ENCODE measurements at regions not wholly inside any gene's neighbourhood (a gene's known extent, or its start where the extent isn't known, plus 50 kb on each side); places are given as distances from the start of the nearest gene placed in this dataset.

DNA sequence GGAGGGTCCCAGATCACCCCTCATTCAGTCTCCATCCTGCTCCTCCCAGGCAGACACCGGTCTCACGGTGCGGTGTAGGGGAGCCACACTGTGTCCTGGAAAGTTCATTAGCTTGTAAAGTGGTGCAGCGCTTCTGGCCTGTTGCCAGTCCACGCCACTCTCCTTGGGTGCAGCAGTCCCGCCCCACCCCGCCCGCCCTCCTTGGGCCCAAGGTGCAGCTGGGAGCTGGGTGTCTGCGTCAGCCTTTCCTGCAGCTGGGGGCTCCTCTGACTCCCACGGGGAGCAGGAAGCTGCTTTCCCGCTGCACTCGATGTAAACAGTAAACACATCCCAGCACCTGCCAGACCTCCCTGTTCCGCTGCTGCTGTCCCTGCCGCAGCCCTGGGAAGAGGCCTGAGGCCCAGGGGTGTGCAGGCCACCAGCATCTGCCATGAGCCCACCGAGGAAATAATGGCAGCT lies 53.8 kb upstream of the ASB18 start:
- Histone ChIP-seq H3K36me3 (ENCODE audit: control insufficient read depth, insufficient read depth, low read length) (no peaks in the 10 kb centered on the region), H3K4me3 (ENCODE audit: low read length) (no peak overlapping the region), H3K9me3 (ENCODE audit: control insufficient read depth, insufficient read depth, low read length) (no peaks in the 10 kb centered on the region), H3K27ac (ENCODE audit: low read length) (no peak overlapping the region), H3K27me3 (ENCODE audit: control insufficient read depth, insufficient read depth, low read length) (no peaks in the 10 kb centered on the region), H3K4me1 (ENCODE audit: control insufficient read depth, insufficient read depth, low read length) (no peaks in the 10 kb centered on the region)
- WGBS (ENCODE audit: insufficient coverage, insufficient read length) = no CpG with 5 or more reads among the region's 15 CpGs
- no peak for DNase-seq (ENCODE audit: low read depth, low spot score)

DNA sequence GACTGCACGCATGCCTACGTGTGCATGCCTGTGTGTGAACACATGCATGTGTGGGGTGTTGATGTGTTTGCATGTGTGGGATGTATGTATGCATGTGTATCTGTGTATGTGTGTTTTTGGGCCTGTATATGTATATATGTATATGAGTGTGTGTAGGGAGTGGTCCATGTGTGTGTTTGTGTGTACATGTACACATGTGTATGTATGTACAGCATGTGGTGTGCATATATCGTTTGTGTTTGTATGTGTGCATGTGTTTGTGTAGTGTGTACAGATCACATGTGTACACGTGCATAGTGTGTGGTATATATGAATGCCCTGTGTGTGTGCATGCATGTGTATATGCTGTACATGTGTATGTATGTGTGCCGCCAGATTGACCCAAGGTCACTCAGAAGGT lies 54.2 kb upstream of the ASB18 start:
- DNase-seq (ENCODE audit: low read depth, low spot score) = no peak
- WGBS (ENCODE audit: insufficient coverage, insufficient read length) = no CpG with 5 or more reads among the region's 5 CpGs
- H3K36me3 ChIP-seq (ENCODE audit: control insufficient read depth, insufficient read depth, low read length) = no peaks in the 10 kb centered on the region
- H3K27ac ChIP-seq (ENCODE audit: low read length) = no peak overlapping the region
- H3K4me1 ChIP-seq (ENCODE audit: control insufficient read depth, insufficient read depth, low read length) = no peaks in the 10 kb centered on the region
- H3K4me3 ChIP-seq (ENCODE audit: low read length) = no peak overlapping the region
- no peaks in the 10 kb centered on the region for H3K9me3 ChIP-seq (ENCODE audit: control insufficient read depth, insufficient read depth, low read length)
- H3K27me3 ChIP-seq (ENCODE audit: control insufficient read depth, insufficient read depth, low read length) = no peaks in the 10 kb centered on the region

DNA sequence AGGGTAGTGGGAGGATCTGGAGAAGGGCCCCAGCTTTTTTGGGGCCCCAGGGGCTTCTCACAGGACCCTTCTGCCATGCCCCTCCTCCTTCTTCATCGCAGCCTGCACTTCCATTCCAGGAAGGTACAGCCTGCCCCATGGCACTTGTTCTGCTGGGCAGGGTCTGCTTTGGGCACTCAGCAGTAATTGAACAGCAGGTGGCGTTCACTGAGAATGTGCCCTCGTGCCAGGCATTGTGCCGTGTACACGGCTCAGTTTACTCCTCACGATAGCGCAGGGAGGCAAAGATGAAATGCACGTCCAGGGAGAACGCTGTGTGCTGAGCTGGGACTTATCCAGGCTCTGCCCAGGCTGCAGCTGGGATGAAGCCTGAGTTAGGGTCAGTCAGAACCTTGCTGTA lies 54.8 kb upstream of the ASB18 start:
- no peak for DNase-seq (ENCODE audit: low read depth, low spot score)
- WGBS (ENCODE audit: insufficient coverage, insufficient read length) = no CpG with 5 or more reads among the region's 9 CpGs
- no peaks in the 10 kb centered on the region for H3K9me3 ChIP-seq (ENCODE audit: control insufficient read depth, insufficient read depth, low read length)
- H3K4me1 ChIP-seq (ENCODE audit: control insufficient read depth, insufficient read depth, low read length) = no peaks in the 10 kb centered on the region
- H3K36me3 ChIP-seq (ENCODE audit: control insufficient read depth, insufficient read depth, low read length) = no peaks in the 10 kb centered on the region
- no peak overlapping the region for H3K27ac ChIP-seq (ENCODE audit: low read length)
- H3K27me3 ChIP-seq (ENCODE audit: control insufficient read depth, insufficient read depth, low read length) = no peaks in the 10 kb centered on the region
- H3K4me3 ChIP-seq (ENCODE audit: low read length) = no peak overlapping the region

DNA sequence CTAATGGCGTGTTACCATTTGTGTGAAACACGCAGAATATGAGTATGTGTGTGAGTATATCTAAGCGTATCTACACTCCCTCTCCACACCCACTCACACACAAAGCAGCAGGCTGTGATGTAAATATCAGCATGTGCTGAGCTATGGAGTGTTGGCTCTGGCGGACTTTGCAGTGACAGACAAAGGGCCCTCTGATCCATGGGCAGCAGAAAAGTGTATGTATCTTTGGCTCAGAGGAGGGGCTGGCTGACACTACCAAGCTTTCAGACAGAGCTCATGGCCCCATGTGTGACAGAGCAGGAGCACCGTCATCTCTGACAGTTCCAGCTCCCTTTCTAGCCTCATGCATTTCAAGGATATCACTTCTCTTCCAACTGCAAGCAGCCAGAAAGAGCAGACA lies 57.2 kb upstream of the ASB18 start:
- no peaks in the 10 kb centered on the region for H3K9me3 ChIP-seq (ENCODE audit: control insufficient read depth, insufficient read depth, low read length)
- H3K27me3 ChIP-seq (ENCODE audit: control insufficient read depth, insufficient read depth, low read length) = no peaks in the 10 kb centered on the region
- no peak overlapping the region for H3K27ac ChIP-seq (ENCODE audit: low read length)
- no peak for DNase-seq (ENCODE audit: low read depth, low spot score)
- no CpG with 5 or more reads among the region's 5 CpGs for WGBS (ENCODE audit: insufficient coverage, insufficient read length)
- no peaks in the 10 kb centered on the region for H3K36me3 ChIP-seq (ENCODE audit: control insufficient read depth, insufficient read depth, low read length)
- no peaks in the 10 kb centered on the region for H3K4me1 ChIP-seq (ENCODE audit: control insufficient read depth, insufficient read depth, low read length)
- no peak overlapping the region for H3K4me3 ChIP-seq (ENCODE audit: low read length)

DNA sequence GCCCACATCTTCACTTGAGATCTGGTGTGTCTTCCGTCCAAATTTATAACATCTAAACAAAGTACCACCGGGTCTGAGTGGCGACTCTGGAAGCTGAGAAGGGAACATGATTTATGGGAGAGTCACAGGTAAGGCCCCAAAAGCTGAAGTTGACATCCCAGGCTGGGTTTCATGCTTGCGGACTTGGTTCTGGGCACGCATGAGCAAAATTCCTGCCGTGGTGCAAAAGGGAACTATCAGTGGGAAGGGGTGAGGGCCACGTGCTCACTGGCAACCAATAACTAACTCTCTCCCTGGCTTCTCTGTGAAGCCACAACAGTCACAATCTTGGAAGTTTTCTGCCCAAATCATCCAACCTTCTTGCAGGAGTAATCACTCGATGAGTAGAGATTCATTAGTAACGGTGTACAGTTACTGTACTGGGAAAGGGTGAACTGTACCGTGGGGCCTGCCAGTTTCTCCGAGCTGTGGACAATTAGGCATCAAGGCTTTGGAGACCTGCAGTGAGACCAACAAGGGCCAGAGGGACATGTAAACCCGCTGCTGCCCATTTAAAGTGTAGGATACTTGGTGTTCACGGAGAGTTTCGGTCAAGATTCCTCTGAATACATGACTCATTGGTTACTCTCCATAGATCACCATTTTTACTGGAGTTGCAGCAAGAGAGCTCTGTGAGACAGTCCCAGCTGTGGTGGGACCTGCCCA lies 69.4 kb upstream of the ASB18 start:
- Histone ChIP-seq H3K27ac (ENCODE audit: low read length) (no peak overlapping the region), H3K4me3 (ENCODE audit: low read length) (no peak overlapping the region), H3K27me3 (ENCODE audit: control insufficient read depth, insufficient read depth, low read length) (no peaks in the 10 kb centered on the region), H3K36me3 (ENCODE audit: control insufficient read depth, insufficient read depth, low read length) (no peaks in the 10 kb centered on the region), H3K9me3 (ENCODE audit: control insufficient read depth, insufficient read depth, low read length) (no peaks in the 10 kb centered on the region), H3K4me1 (ENCODE audit: control insufficient read depth, insufficient read depth, low read length) (peaks cover 2% of the 10 kb centered on the region; the same call in 1 of the 2 replicates)
- WGBS (ENCODE audit: insufficient coverage, insufficient read length) = no CpG with 5 or more reads among the region's 14 CpGs
- DNase-seq (ENCODE audit: low read depth, low spot score) = no peak

DNA sequence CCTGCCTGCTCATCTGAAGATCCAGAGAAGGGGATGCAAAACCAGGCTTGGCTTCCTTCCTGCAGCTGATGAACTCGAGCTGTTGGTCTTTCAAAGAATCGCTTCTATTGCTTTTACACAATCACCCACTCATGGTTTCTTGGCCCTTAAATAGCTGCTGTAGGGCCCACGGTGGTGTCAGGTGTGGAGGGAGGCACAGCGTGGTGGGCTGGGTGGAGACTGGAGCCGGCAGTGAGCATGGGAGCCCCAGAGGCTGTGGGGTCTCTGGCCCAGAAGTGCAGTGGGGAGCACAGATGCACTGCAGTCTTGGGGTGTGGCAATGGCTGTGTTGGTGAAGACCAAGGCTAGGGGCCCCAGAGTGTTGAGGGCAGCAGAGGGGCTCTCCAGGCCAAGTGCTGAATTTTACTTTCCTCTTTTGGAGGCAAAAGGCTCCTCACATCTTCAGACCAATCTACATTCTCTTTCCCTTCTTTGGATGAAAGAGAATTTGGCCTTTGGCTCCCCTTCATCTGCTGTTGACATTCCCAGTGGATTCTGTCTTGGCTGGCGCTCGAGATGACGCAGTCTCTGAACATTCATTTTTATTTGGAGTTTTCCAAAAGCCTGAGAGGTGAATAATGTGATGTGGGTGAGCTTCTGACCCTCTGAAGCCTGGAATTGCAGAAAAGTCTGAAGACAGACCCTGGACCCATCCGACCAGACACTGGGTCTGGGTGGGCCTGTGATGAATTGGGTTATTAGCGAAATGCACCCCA lies 70.1 kb upstream of the ASB18 start:
- H3K36me3 ChIP-seq (ENCODE audit: control insufficient read depth, insufficient read depth, low read length) = no peaks in the 10 kb centered on the region
- no peak overlapping the region for H3K4me3 ChIP-seq (ENCODE audit: low read length)
- peaks cover 2% of the 10 kb centered on the region; the same call in 1 of the 2 replicates for H3K4me1 ChIP-seq (ENCODE audit: control insufficient read depth, insufficient read depth, low read length)
- no peak overlapping the region for H3K27ac ChIP-seq (ENCODE audit: low read length)
- WGBS (ENCODE audit: insufficient coverage, insufficient read length) = no CpG with 5 or more reads among the region's 10 CpGs
- H3K9me3 ChIP-seq (ENCODE audit: control insufficient read depth, insufficient read depth, low read length) = no peaks in the 10 kb centered on the region
- H3K27me3 ChIP-seq (ENCODE audit: control insufficient read depth, insufficient read depth, low read length) = no peaks in the 10 kb centered on the region
- no peak for DNase-seq (ENCODE audit: low read depth, low spot score)

DNA sequence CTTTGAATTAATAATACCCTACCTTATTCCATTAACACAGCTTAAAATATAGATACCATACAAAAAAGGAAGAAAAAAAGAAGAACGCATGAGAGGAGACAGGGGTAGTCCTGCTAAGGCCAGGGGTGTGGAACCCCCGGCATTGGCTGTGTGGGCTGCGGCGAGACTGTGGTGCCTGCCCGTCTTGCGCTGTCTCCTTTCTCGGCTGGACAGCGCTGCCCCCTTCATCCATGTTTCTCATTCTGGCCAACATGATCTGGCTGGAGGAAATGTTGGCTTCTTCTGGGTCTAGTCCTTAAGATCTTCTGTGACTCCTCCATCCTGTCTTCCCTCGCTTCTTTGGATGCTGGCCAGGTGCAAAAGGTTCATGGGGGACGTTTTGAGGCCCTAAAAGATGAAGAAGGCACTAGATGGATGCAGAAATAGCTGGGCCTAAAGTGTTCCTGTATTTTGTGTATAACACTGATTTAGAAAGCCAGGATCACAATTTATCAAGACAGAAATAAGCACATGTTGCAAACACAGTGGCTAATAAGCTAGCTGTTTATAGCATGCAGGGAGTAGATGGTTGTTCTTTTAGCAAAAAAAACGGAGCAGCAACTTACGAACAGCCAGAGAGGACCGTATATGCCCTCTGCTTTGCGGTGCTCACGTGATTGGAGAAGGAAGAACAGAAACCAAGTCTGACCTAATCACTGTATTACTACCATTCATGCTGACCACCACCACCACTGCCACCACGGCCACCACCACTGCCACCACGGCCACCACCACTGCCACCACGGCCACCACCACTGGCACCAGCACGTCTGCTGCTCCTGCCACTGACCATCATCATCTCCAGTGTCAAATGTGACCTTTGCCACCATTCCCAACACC lies 71.7 kb upstream of the ASB18 start:
- no peaks in the 10 kb centered on the region for H3K27me3 ChIP-seq (ENCODE audit: control insufficient read depth, insufficient read depth, low read length)
- no peak overlapping the region for H3K27ac ChIP-seq (ENCODE audit: low read length)
- H3K4me3 ChIP-seq (ENCODE audit: low read length) = no peak overlapping the region
- no peaks in the 10 kb centered on the region for H3K36me3 ChIP-seq (ENCODE audit: control insufficient read depth, insufficient read depth, low read length)
- WGBS (ENCODE audit: insufficient coverage, insufficient read length) = no CpG with 5 or more reads among the region's 19 CpGs
- no peak for DNase-seq (ENCODE audit: low read depth, low spot score)
- H3K9me3 ChIP-seq (ENCODE audit: control insufficient read depth, insufficient read depth, low read length) = no peaks in the 10 kb centered on the region
- peaks cover 2% of the 10 kb centered on the region; the same call in 1 of the 2 replicates for H3K4me1 ChIP-seq (ENCODE audit: control insufficient read depth, insufficient read depth, low read length)

DNA sequence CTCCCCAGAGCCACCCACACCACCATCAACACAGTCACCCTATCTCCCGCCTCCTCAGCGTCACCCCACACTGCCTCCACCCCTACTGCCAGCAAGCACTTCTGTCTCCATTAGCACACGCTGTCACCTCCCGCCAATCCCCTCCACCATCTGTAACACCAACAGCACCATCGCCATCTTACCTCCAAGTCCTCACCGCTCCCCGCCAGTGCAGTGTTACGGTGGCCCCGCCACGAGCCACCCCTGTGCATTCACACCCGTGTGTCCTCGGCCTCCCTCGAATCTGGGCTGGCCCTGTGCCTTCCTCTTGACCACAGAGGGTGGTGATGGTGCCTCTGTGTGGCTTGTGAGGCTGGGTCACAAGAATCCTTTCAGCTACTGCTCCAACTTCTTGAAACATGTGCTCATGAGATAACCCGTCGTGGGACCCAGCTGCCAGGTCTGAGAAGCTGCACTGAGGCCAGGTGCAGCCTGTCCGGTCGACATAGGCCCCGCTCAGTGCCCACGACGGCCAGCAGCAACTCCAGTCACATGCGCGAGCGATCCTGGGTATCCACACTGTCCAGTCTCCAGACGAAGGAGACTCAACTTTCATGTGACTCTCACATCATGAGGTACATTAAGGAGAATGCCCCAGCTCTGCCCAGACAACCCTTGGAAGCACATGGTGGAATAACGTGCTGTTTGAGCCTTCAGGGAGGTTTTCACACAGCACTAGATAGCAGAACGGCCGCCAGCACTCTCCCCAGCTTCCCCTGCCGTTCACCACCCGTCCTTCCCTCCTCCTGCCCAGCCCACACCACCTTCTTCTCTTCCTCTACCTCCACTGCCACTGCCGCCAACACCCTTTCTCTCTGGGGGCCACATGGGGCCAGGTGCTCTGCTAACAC lies 72.6 kb upstream of the ASB18 start:
- H3K4me1 ChIP-seq (ENCODE audit: control insufficient read depth, insufficient read depth, low read length) = peaks cover 2% of the 10 kb centered on the region; the same call in 1 of the 2 replicates
- no peaks in the 10 kb centered on the region for H3K36me3 ChIP-seq (ENCODE audit: control insufficient read depth, insufficient read depth, low read length)
- H3K27me3 ChIP-seq (ENCODE audit: control insufficient read depth, insufficient read depth, low read length) = no peaks in the 10 kb centered on the region
- H3K4me3 ChIP-seq (ENCODE audit: low read length) = no peak overlapping the region
- no peak for DNase-seq (ENCODE audit: low read depth, low spot score)
- H3K9me3 ChIP-seq (ENCODE audit: control insufficient read depth, insufficient read depth, low read length) = no peaks in the 10 kb centered on the region
- H3K27ac ChIP-seq (ENCODE audit: low read length) = no peak overlapping the region
- WGBS (ENCODE audit: insufficient coverage, insufficient read length) = no CpG with 5 or more reads among the region's 30 CpGs

DNA sequence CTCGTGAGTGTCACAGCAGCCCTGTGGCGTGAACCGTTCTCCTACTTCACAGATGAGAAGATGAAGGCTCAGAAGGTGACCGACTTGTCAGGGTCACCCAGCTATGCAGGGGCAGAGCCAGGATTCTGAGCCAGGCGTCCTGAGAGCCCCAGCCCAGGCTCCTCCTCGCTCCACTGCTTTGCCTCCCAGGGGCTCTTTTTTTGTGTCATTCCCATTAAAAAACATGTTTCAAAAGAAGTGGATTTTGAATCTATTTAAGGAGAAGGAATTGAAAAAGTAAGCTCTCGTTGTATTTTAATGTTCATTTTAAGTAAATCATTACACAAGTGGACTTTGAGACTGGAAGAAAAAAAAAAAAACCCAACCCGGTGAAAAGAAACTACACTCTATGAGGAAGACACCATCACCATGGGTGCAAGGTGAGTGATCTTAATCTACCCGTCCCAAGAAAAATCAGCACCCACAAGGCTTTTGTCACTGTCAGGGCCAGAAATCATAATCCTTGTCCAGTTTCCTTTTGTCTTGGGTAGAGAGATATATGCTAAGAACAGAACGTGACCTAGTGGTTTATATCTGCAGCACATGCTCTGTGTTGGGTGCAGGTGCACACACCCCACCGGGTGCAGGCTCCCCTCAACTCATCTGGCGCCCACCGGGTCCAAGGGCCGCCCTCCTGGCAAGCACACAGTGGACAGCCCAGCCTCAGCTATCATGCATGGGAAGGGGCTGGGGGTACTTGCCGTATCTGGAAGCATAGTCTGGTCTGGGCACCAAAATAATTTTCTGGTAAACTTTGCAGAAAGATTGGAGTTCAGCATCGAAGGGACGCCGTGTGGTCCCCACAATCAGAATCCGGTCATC lies 73.5 kb upstream of the ASB18 start:
- H3K36me3 ChIP-seq (ENCODE audit: control insufficient read depth, insufficient read depth, low read length) = no peaks in the 10 kb centered on the region
- no CpG with 5 or more reads among the region's 19 CpGs for WGBS (ENCODE audit: insufficient coverage, insufficient read length)
- no peak overlapping the region for H3K4me3 ChIP-seq (ENCODE audit: low read length)
- no peak for DNase-seq (ENCODE audit: low read depth, low spot score)
- H3K27ac ChIP-seq (ENCODE audit: low read length) = no peak overlapping the region
- peaks cover 2% of the 10 kb centered on the region for H3K4me1 ChIP-seq (ENCODE audit: control insufficient read depth, insufficient read depth, low read length)
- H3K9me3 ChIP-seq (ENCODE audit: control insufficient read depth, insufficient read depth, low read length) = no peaks in the 10 kb centered on the region
- no peaks in the 10 kb centered on the region for H3K27me3 ChIP-seq (ENCODE audit: control insufficient read depth, insufficient read depth, low read length)
